ENCODE measurements at regions not wholly inside any gene's neighbourhood (a gene's known extent, or its start where the extent isn't known, plus 50 kb on each side); places are given as distances from the start of the nearest gene placed in this dataset.

DNA sequence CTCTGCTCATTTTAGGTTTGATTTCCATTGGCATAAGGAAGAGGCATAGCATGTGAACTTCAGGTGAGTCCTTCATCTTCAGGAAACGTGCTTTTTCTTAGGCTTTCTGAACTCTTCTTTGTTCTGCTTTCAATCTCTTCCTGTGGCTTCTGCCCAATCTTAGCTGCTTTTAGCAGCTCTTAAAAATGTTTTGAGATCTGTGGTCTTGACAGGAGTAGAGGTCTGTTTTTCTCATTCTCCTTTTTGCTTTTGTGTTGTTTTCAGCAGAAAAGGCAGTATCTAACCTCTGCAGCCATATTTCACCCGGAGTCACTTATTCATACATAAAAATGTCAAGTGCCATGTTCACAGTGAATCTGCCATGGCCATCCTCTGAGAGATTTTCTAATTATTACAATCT is 120.3 kb downstream of the LIG4 start:
- TF ChIP-seq CTCF (IDR thresholded peaks at IDR 0.05) = no peak
- no peak for TF ChIP-seq POLR2A (IDR thresholded peaks at IDR 0.05)
